GM21786 (cell line): ENCODE measurements at regions not wholly inside any gene's neighbourhood (a gene's known extent, or its start where the extent isn't known, plus 50 kb on each side); places are given as distances from the start of the nearest gene placed in this dataset.
A peak's percentile ranks its signal among the peaks of the same experiment; 100 is the strongest.
"Not testable (repeated sequence)": the region's sequence is repeated elsewhere in the genome, so short reads cannot be mapped to it uniquely, and the experiment has no call there.

ENCODE experiments used
- ATAC-seq: cut with Tn5 transposase; IDR thresholded peaks from one replicate; pipeline ENCODE4 v1.9.1; 2021; ENCODE audit not compliant: unreplicated experiment

DNA sequence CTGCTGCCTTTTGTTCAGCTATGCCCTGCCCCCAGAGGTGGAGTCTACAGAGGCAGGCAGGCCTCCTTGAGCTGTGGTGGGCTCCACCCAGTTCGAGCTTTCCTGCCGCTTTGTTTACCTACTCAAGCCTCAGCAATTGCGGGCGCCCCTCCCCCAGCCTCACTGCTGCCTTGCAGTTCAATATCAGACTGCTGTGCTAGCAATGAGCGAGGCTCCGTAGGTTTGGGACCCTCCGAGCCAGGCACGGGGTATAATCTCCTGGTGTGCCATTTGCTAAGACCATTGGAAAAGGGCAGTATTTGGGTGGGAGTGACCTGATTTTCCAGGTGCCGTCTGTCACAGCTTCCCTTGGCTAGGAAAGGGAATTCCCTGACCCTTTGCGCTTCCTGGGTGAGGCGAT lies 51.9 kb downstream of the DIPK2A start:
- not testable (repeated sequence) for ATAC-seq

DNA sequence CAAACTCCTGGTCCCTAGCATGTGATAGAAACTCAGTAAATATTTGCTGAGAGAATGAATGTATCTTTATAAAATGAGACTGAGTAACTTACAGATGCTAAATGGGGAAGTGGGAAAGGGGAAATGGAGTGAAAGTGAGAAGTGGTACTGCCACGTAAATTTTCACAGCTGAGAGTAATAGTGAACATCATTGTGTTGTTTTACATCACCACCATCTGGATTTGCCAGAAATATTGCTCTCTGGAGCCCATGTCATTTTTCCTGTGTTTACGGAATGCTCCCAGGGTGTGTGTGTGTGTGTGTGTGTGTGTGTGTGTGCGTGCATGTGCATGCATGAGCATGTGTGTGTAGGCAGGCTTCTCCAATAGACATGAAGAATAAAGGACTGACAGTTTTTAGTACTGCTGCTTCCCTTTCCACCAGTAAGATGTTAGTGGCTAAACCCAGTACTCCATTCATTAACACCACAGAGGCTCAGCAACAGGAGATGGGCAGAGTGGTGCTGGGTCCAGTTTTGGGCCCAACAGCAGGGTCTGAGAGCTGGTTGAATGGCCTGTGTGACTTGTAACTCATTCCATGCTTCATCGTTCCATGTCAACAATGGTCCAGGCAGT lies 57.3 kb downstream of the DIPK2A start:
- ATAC-seq: peak; percentile 86

DNA sequence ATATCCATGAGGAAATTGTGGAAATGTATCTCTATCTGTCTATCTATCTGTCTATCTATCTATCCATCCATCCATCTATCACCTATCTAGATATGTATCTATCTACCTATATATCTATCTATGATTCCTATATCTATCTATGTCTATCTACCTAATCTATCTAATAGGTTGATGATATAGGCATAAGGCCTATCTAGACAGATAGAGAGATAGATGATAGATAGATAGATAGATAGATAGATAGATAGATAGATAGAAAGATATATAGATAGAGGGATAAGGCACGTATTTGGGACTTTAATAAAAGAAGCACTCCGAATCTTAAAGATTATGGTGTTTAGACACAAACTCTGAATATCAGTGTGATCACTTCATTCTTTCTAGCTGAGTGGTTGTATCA lies 58.1 kb downstream of the DIPK2A start:
- no peak for ATAC-seq

DNA sequence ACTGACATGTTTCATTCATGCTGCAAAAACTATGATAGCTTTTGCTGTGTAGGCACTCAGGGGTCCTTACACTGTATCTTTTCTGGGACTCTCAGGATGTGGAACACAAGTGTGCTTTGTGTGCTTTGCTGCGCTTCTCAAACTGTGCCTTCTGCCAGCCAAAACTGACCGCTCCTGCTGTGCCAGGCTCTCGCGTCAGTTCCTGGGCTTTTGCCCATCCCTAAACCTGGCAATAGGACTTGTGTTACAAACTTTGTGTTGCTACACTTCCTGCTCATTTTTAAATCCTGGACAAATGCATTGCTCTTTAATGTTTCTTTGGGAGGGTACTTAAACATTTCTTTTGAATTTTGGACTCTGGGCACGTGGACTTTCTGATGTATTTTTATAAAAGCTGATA lies 60.3 kb downstream of the DIPK2A start:
- ATAC-seq: no peak

DNA sequence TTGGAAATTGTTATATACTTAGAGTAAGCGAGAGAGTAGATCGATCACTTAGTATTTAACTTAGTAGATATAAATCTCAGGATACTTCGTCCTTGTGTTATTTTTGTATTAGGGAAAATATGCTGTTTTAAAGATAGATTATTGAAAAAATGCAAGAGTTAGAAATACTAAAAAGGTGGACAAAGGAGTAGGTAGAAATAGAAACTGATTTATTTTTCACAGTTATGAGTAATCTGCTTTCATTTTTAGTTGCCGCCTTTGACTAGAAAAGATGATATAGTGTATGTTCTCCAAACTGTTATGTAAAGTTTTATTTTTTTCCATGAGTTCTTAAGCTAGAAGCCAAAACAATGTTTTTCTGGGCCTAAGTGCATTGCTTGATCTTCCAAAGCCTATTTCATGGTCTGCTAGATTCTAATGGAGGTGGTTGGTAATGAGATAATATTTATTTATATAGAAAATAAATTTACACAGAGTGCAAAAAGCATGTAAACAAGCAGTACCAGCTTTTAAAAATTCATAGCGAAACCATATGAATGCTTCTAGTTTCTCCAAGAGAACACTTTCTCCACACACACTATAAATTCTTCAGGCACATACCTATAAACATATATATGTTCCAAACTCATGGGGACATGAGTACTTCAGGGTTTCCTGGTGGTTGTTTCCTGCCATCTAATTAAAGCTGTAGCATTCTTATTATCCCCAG lies 61.1 kb downstream of the DIPK2A start:
- peak; percentile 66 for ATAC-seq

DNA sequence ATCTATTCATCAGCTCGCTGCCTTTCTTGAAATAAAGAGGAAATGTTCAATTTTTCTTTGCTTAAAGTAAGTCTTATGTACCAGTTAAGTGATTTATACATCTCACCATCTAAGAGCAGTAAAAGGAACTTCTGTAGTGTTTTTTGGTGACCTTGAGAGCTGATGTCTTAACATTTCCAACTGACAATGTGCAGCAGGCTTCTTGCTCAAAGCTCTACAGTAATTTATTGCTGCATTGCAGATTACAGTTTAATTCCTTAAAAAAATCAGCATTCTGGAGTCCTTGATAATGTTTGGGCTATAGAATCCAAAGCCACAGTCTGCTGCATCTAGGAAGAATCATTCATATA lies 61.6 kb downstream of the DIPK2A start:
- no peak for ATAC-seq

DNA sequence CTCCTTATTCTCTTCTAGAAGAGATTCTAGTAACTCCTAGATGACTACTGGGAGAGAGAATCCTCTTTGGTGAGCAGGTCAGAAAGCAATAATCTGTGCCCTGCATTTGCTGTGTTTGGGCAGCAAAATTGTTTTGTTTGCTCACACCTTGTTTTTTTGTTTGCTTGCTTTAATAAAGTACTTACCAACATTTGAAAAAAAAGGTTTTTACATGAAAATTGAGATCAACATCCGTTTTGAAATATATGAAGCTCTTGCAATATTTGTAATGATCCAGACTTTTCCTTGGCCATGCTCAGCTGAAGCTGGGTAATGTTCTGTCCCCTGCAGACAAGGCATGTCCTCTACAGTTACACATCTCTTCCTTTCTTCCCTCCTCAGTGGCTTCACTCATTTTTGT lies 62.2 kb downstream of the DIPK2A start:
- no peak for ATAC-seq

DNA sequence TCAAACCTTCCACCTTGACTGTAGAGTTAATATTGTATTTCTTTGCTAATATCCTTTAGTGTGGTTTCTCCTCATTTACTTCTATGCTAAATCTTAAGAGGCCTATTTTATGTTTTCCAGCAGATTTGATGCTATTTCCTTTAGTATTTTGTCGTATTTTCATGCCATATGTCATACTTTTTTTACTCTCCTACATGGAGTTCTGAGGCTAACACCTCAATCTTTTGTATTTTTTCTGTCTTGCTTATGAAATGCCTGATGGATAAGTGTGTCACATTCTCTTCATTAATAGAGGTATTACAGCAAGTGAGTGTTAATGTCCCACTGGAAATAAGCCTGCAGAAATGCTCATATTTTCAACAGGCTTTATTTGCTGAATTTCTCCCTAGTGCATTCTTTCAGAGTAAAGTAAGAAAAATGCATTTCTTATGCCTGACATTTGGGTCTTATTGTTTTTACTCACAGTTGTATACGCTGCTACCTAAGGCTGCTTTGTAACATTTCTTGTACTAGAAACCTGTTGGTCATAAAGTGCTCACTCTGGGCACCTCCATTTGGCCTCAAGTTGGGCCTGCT lies 63.2 kb downstream of the DIPK2A start:
- no peak for ATAC-seq

DNA sequence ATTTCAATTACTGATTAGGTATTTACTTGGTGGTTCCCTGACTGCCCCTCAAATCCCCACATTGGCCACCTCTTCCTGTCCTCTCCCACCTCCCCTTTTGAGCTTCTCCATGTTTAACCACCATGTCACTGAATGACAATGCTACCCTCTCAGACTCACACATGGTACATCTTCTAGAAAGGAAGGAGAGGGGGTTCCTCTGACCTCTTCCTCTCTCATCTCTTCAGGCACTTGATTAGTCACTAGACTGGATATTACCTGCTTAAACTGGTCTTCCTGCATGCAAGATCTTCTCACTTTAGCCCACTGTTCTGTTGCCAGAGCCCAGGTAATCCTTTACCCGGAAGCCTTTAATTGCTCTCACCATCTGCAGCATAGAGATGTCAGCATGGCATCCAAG lies 64.9 kb downstream of the DIPK2A start:
- ATAC-seq: no peak

DNA sequence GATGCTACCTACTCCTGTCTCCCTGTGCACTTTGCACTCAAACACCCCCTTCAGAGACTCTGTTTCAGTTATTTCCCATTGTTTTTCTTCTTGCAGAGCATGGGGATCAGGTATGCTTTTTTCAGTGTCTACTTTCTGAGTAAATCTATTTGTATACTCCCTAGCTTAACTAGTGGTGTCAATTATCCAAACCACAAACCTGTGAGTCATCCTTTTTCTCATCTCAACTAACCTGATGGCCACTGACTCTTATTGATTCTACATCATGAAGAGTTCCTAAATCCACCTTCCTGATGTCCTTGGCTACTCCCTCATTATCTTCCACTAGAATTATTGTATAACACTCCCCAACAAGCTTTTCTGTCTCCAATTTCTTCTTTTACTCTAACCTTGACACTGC lies 68.0 kb downstream of the DIPK2A start:
- ATAC-seq: no peak

DNA sequence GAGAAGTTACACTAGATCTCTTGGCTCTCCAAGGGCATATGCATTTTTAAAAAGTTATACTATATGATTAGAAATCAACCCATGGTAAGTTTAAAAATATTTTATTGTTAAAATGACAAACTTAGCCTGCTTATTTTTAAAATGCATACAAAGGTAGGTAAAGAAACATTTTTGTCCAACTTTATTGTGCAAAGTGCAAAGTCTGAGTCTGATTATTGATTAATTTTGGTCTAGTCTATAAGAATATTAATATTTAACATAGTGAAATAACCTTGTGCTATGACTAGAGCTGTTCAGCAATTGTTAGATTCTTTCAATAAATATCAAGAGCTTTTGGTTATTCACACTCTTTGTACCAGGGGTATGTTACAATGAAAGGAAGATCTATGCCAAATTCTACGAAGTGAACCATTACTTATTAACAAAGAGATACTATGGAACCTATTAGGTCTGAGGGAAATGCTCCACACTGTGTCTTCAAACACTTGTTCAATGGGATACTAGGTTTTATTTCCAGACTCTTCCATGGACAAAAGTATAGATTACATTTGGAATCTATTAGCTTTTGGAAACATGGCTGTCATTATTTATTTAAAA lies 70.4 kb downstream of the DIPK2A start:
- ATAC-seq: no peak

DNA sequence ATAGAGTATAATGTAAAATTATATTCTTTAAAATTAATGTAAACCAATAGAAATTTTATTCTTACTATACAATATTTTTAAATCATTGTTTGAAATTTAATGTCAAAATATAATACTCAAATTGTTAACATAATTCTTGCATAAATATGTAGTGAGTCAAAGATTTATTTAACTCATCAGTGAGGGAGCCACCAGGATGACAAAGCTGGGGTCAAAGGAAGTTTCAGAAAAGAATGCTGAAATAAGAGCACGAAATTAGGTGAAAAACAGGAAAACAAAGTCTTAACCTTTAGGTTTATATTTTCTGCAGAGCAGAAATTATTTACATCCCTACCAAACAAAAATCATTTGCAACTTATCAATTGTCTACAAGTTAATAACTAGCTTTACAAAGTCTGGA lies 74.1 kb downstream of the DIPK2A start:
- ATAC-seq: no peak

DNA sequence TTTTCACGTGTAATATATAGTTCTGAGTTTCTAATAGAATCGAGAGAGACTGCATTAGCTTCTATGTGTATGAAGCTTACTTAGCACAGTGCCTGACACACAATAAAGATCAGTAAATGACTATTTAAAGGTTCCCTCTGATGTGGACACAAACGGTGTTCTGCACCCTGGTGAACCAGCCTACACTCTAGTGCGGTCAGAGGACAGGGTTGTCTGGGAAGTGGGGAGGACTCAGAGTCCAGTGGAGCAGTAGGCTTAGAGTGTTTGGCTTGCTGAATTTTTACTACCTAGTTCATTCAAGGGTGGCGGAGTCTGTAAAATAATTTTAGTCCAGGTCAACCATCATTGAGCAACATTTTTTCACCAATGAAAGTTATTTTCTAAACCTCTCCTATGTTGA lies 77.8 kb downstream of the DIPK2A start:
- ATAC-seq: no peak

DNA sequence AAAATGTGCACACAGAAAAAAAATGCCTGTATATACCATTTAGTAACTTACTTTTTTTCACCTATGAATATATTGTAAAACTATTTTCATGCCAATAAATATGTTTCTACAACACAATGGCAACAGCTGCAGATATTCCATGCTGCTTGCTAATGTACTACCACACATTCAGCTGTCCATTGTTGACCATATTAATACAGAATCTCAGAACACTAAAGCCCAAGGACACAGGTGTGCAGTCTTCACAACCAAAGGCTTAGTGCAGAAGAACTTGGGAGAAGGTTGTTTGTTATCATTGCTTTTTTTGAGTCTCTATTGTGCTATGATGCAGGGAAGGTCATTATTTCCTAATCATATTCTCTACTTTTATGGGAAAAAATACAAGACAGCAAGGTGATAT lies 79.6 kb downstream of the DIPK2A start:
- ATAC-seq: no peak

DNA sequence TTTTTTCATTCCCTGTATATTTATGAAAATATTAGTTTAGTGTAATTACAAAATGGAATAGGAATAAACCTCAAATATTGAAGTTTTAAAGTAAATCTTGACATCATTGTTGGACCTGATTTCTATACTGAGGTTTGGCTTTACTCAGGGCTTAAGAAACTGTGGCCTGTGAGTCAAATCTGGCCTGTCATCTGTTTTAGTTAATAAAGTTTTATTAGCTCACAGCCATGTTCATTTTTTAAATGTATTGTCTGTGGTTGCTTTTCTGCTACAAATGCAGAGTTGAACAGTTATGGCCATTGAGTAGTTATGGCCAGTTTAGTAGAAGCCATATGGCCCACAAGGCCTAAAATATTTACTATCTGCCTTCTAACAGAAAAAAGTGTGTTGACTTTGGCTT lies 80.7 kb downstream of the DIPK2A start:
- no peak for ATAC-seq

DNA sequence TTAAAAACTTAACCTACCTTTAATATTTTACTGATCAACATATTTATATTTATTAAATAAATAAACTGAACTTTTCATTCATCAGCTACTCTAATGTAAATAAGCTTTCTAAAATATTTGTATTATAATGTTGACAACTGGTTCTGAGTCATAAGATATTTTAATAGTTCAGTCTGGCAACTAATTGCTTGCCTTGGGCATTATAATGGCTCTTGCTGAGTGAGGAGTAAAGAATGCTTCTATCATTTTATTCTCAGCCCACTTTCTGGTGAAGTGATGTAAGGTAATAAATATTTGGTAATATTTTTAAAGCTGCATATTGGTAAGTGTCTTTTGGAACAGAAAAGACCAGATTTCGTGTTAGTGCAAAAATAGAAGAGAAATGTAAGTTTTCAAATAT lies 81.5 kb downstream of the DIPK2A start:
- no peak for ATAC-seq

DNA sequence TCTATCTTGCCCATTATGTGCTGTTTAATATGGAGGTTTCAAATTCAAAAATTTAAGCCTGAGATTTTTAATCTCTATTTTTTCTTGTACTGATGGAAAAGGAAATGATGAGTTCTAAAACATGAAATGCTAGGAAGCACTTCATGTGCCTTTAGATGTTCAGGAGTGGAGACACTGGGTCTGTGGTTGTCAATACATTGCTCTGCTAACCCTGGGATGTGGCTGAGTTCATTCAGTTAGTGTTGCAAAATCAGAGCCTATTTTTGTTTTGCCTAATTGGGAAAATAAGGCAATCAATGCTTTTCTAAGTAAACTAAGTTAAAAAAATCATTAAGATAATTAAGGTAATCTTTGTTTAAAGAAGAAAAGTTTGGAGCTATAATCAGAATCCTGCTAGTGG lies 83.1 kb downstream of the DIPK2A start:
- ATAC-seq: no peak

DNA sequence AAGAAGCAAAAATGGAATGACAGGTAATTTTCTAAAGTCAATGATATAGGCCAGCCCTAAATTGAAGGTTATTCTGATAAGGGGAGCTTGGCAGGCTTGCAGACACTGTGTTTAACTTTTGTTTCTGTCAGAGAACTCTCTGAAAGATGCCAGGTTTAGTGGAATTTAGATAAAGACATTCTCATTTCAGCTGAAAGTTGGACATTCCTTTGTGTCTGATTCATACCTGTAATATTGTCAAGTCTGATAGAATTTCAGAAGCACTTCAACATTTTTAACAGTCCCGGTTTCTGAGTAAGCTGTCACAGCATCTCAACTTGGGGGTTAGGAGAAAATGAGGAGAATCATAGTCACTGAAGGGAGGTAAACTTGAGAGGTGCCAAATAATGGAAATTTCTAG lies 84.0 kb downstream of the DIPK2A start:
- no peak for ATAC-seq

DNA sequence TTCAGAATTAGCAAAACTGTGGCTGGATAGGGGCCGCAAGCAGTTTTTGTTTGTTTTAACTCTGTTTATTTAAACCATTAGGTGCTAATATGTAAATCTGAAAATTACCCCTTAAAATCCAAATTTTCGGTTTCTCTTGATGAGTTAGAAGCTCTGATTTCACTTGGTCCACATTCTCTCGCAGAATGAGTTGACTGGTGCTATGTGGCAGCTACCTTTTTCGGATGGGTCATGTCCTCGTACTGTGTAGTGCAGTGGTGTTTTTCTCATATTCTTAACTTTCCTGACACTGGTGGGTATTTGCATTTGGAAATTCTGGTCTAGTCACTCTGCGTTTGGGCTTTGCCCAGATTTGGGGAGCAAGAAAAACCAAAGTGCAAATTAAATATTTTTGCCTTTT lies 87.1 kb downstream of the DIPK2A start:
- no peak for ATAC-seq

DNA sequence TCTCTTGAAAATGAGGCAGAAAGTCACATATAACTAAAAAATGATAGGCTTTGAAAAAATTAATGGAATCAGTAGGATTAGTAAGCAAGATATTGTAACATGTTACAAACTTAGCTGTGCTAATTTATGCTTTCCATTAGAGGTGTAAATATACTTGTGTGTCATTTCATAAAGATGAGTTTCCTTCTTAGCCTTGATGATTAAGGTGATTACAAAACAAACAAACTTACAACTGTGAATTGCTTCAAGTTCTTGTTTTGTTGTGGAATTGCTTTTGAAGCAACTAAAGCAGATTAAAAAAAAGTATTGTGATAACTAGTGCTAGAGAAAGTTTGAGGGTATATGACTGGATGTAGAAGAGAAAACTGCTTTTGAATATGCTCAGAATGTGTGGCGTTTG lies 87.9 kb downstream of the DIPK2A start:
- ATAC-seq: no peak

DNA sequence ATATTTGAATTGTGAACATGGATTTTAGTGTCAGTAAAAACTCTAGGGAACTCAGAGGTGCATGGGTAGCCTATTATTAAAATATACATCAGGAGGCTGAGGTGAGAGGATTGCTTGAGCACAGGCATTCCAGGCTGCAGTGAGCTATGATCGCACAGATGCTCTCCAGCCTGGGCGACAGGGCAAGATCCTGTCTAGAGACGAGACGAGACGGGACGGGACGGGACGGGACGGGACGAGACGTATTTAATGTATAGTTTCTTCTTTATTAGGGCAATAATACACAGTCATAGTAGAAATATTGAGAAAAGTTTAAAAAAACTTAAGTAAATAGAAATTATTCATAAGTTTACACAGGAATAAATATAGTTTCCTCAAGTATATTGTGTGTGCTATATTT lies 89.3 kb downstream of the DIPK2A start:
- ATAC-seq: no peak

DNA sequence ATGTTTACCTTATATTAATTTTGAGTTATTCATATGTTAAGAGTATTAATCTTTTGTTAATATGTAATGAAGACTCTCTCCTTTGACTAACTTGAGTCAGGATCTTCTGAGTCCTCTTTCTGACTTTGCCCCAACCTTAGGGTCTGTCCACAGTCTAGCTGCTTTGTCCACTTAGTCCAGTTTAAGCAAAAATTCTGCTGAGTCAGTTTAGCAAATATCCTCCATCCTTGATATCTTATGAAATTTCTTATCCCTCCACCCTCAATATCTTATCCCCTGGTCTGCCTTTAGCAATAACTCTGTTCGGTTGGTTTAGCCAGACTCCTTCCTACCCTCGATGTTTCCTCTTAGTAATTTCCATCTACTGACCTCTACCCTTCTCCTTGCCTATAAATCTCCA lies 91.7 kb downstream of the DIPK2A start:
- no peak for ATAC-seq
